HCT116 (cell line): ENCODE measurements at regions not wholly inside any gene's neighbourhood (a gene's known extent, or its start where the extent isn't known, plus 50 kb on each side); places are given as distances from the start of the nearest gene placed in this dataset.

Experiments used
- EGR1 ChIP-seq: IDR thresholded peaks from 2 replicates; pipeline ENCODE4 v1.6.1; 2012; ENCODE audit warnings: low read depth
- EZH2 ChIP-seq: fragments of 200-600 bp; sonication (generic); IDR thresholded peaks from 2 replicates; pipeline ENCODE4 v1.6.1; 2017; ENCODE audit warnings: antibody characterized with exemption, mixed run types
- EZH2phosphoT487 ChIP-seq: fragments of 200-600 bp; IDR thresholded peaks from 2 replicates; pipeline ENCODE4 v1.6.1; 2018; ENCODE audit warnings: antibody characterized with exemption, borderline replicate concordance
- JUND ChIP-seq: IDR thresholded peaks from 2 replicates; pipeline ENCODE4 v1.6.1; 2012
- POLR2A ChIP-seq: IDR thresholded peaks from 2 replicates; pipeline ENCODE4 v1.7.0; 2011; ENCODE audit warnings: borderline replicate concordance; ENCODE audit not compliant: insufficient read depth, insufficient read length; ENCODE audit errors: extremely low read depth
- POLR2AphosphoS5 ChIP-seq: IDR thresholded peaks from 2 replicates; pipeline ENCODE4 v1.6.1; 2011; ENCODE audit warnings: mild to moderate bottlenecking, low read depth, low read length, moderate library complexity
- RAD21 ChIP-seq: IDR thresholded peaks from 2 replicates; pipeline ENCODE4 v1.6.1; 2012; ENCODE audit warnings: low read depth, mild to moderate bottlenecking
- REST ChIP-seq: IDR thresholded peaks from 2 replicates; pipeline ENCODE4 v1.6.1; 2012; ENCODE audit warnings: low read depth
- SP1 ChIP-seq: IDR thresholded peaks from 2 replicates; pipeline ENCODE4 v1.6.1; 2012; ENCODE audit warnings: low read depth
- TCF7L2 ChIP-seq: IDR thresholded peaks from 2 replicates; pipeline ENCODE4 v1.7.0; 2011; ENCODE audit warnings: borderline replicate concordance, inconsistent platforms; ENCODE audit not compliant: insufficient read depth, insufficient read length; ENCODE audit errors: extremely low read depth
- YY1 ChIP-seq: IDR thresholded peaks from 2 replicates; pipeline ENCODE4 v1.6.1; 2011; ENCODE audit warnings: low read length, low read depth, moderate library complexity, mild to moderate bottlenecking; ENCODE audit not compliant: insufficient replicate concordance; ENCODE audit errors: extremely low read depth
- TF ChIP-seq, protein P1 (sequence below), 3 experiments: fragments of 200-600 bp in 1 of 3; sonication (generic) in 1 of 3; IDR thresholded peaks in 2 of 3; conservative IDR thresholded peaks in 1 of 3; 2 replicates each; pipeline ENCODE4 v1.5.1; 2012 to 2017; ENCODE audit warnings: low read depth in 2 of 3, low read length in 2 of 3, antibody characterized with exemption in 1 of 3, borderline replicate concordance in 1 of 3, control low read depth in 1 of 3, mild to moderate bottlenecking in 1 of 3, mixed read lengths in 1 of 3, mixed run types in 1 of 3, moderate library complexity in 1 of 3; ENCODE audit not compliant: insufficient read depth in 1 of 3
- TF ChIP-seq, protein P2 (sequence below): IDR thresholded peaks from 2 replicates; pipeline ENCODE4 v1.6.1; 2012

GRCh38 chr9:73074176-73074708, 77.4 kb upstream of the ANXA1 start:
- TF ChIP-seq, protein P1, sequence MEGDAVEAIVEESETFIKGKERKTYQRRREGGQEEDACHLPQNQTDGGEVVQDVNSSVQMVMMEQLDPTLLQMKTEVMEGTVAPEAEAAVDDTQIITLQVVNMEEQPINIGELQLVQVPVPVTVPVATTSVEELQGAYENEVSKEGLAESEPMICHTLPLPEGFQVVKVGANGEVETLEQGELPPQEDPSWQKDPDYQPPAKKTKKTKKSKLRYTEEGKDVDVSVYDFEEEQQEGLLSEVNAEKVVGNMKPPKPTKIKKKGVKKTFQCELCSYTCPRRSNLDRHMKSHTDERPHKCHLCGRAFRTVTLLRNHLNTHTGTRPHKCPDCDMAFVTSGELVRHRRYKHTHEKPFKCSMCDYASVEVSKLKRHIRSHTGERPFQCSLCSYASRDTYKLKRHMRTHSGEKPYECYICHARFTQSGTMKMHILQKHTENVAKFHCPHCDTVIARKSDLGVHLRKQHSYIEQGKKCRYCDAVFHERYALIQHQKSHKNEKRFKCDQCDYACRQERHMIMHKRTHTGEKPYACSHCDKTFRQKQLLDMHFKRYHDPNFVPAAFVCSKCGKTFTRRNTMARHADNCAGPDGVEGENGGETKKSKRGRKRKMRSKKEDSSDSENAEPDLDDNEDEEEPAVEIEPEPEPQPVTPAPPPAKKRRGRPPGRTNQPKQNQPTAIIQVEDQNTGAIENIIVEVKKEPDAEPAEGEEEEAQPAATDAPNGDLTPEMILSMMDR (IDR thresholded peaks at IDR 0.05 in 2 of 3, conservative IDR thresholded peaks at IDR 0.05 in 1 of 3; ENCODE audit: borderline replicate concordance in 1 of 3, insufficient read depth in 1 of 3, low read depth in 2 of 3, low read length in 2 of 3): no peak
- TF ChIP-seq RAD21 (no peak), JUND (no peak), EZH2 (no peak), EGR1 (no peak), EZH2phosphoT487 (no peak), YY1 (no peak), POLR2A (no peak), POLR2AphosphoS5 (no peak), SP1 (no peak), REST (no peak), TCF7L2 (no peak)
- TF ChIP-seq, protein P2, sequence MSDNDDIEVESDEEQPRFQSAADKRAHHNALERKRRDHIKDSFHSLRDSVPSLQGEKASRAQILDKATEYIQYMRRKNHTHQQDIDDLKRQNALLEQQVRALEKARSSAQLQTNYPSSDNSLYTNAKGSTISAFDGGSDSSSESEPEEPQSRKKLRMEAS: no peak
